K562 (cell line): ENCODE measurements at regions not wholly inside any gene's neighbourhood (a gene's known extent, or its start where the extent isn't known, plus 50 kb on each side); places are given as distances from the start of the nearest gene placed in this dataset.
A peak's percentile ranks its signal among the peaks of the same experiment; 100 is the strongest.

Source experiments
- CHCHD3 ChIP-seq: fragments of 250-450 bp; sonication (Bioruptor Pico); IDR thresholded peaks from 2 replicates; pipeline ENCODE4 v2.1.2; 2022; ENCODE audit warnings: mild to moderate bottlenecking
- ELF4 ChIP-seq: fragments of 450-650 bp; formaldehyde crosslinking; IDR thresholded peaks from 2 replicates; pipeline ENCODE4 v1.4.0; 2022; ENCODE audit warnings: missing genetic modification characterization
- JUNB ChIP-seq: fragments of 450-650 bp; formaldehyde crosslinking; conservative IDR thresholded peaks from 2 replicates; pipeline ENCODE4 v1.4.0; 2020; ENCODE audit warnings: mild to moderate bottlenecking
- MTF1 ChIP-seq: fragments of 250-450 bp; sonication (Bioruptor Pico); IDR thresholded peaks from 2 replicates; pipeline ENCODE4 v1.9.0; 2021; ENCODE audit warnings: moderate library complexity, mild to moderate bottlenecking, inconsistent platforms, borderline replicate concordance
- MYC ChIP-seq, 2 experiments: fragments of 250-450 bp in 1 of 2; sonication (Bioruptor Pico) in 1 of 2; IDR thresholded peaks; 2 replicates each; pipeline versions ENCODE4 v1.5.1 to v1.6.1; 2012 to 2021; ENCODE audit warnings: low read depth in 2 of 2, borderline replicate concordance in 1 of 2, improper control_type of control experiment in 1 of 2, low read length in 1 of 2, mild to moderate bottlenecking in 1 of 2, moderate library complexity in 1 of 2
- POLR2G ChIP-seq: fragments of 200-400 bp; formaldehyde crosslinking; IDR thresholded peaks from 2 replicates; pipeline ENCODE4 v1.6.1; 2017; ENCODE audit warnings: low read depth, mild to moderate bottlenecking, antibody characterized with exemption, low read length, moderate library complexity
- RB1 ChIP-seq: fragments of 450-650 bp; IDR thresholded peaks from 2 replicates; pipeline ENCODE4 v1.6.1; 2017; ENCODE audit warnings: low read depth, mild to moderate bottlenecking
- SRSF1 ChIP-seq: fragments of 200-400 bp; formaldehyde crosslinking; IDR thresholded peaks from 2 replicates; pipeline ENCODE4 v1.6.1; 2017; ENCODE audit warnings: mild to moderate bottlenecking, low read depth, low read length, moderate library complexity
- TCF7 ChIP-seq: sonication (generic); IDR thresholded peaks from 2 replicates; pipeline ENCODE4 v1.6.1; 2016; ENCODE audit warnings: antibody characterized with exemption, borderline replicate concordance
- TEAD4 ChIP-seq, 2 experiments: sonication (generic) in 1 of 2; formaldehyde crosslinking in 1 of 2; IDR thresholded peaks; 2 replicates each; pipeline versions ENCODE4 v1.6.1 to v1.8.0; 2012 to 2022; ENCODE audit warnings: borderline replicate concordance in 1 of 2, inconsistent platforms in 1 of 2, low read length in 1 of 2, mild to moderate bottlenecking in 1 of 2, missing genetic modification reagents in 1 of 2
- TGIF2 ChIP-seq: sonication (generic); formaldehyde crosslinking; IDR thresholded peaks from 2 replicates; pipeline ENCODE4 v1.8.1; 2022; ENCODE audit warnings: mild to moderate bottlenecking, missing genetic modification reagents, moderate library complexity
- ZNF134 ChIP-seq: fragments of 250-450 bp; sonication (Bioruptor Pico); conservative IDR thresholded peaks from 2 replicates; pipeline ENCODE4 v1.4.0; 2020
- ZNF263 ChIP-seq: sonication (generic); formaldehyde crosslinking; IDR thresholded peaks from 2 replicates; pipeline ENCODE4 v1.8.0; 2022; ENCODE audit warnings: mild to moderate bottlenecking, missing genetic modification reagents, borderline replicate concordance
- TF ChIP-seq, protein P1 (sequence below), 3 experiments: fragments of 200-800 bp in 1 of 3; fragments of 250-450 bp in 1 of 3; fragments of 450-650 bp in 1 of 3; sonication (Bioruptor Pico) in 1 of 3; sonication (Bioruptor generic) in 1 of 3; formaldehyde crosslinking in 1 of 3; IDR thresholded peaks; 2 replicates each; pipeline versions ENCODE4 v1.6.1 to v1.8.0; 2016 to 2022; ENCODE audit warnings: mild to moderate bottlenecking in 2 of 3, missing genetic modification characterization in 2 of 3, missing compliant biosample characterization in 1 of 3, moderate library complexity in 1 of 3
- TF ChIP-seq, protein P2 (sequence below), 2 experiments: IDR thresholded peaks; 2 replicates each; pipeline ENCODE4 v1.6.1; 2011; ENCODE audit warnings: borderline replicate concordance in 1 of 2, control low read depth in 1 of 2, low read depth in 1 of 2, low read length in 1 of 2, mild to moderate bottlenecking in 1 of 2, mixed read lengths in 1 of 2, moderate library complexity in 1 of 2; ENCODE audit not compliant: insufficient read depth in 1 of 2, insufficient read length in 1 of 2, poor library complexity in 1 of 2, severe bottlenecking in 1 of 2; ENCODE audit errors: extremely low read depth in 1 of 2
- TF ChIP-seq, protein P3 (sequence below), 2 experiments: fragments of 450-650 bp in 1 of 2; sonication (generic) in 1 of 2; formaldehyde crosslinking in 1 of 2; IDR thresholded peaks in 1 of 2; conservative IDR thresholded peaks in 1 of 2; 2 replicates each; pipeline versions ENCODE4 v1.6.1 to v1.8.1; 2016 to 2023; ENCODE audit warnings: mild to moderate bottlenecking in 2 of 2, moderate library complexity in 2 of 2, inconsistent platforms in 1 of 2, missing genetic modification reagents in 1 of 2
- TF ChIP-seq, protein P4 (sequence below): fragments of 450-650 bp; formaldehyde crosslinking; IDR thresholded peaks from 2 replicates; pipeline ENCODE4 v1.4.0; 2020; ENCODE audit warnings: mild to moderate bottlenecking, mixed read lengths

DNA sequence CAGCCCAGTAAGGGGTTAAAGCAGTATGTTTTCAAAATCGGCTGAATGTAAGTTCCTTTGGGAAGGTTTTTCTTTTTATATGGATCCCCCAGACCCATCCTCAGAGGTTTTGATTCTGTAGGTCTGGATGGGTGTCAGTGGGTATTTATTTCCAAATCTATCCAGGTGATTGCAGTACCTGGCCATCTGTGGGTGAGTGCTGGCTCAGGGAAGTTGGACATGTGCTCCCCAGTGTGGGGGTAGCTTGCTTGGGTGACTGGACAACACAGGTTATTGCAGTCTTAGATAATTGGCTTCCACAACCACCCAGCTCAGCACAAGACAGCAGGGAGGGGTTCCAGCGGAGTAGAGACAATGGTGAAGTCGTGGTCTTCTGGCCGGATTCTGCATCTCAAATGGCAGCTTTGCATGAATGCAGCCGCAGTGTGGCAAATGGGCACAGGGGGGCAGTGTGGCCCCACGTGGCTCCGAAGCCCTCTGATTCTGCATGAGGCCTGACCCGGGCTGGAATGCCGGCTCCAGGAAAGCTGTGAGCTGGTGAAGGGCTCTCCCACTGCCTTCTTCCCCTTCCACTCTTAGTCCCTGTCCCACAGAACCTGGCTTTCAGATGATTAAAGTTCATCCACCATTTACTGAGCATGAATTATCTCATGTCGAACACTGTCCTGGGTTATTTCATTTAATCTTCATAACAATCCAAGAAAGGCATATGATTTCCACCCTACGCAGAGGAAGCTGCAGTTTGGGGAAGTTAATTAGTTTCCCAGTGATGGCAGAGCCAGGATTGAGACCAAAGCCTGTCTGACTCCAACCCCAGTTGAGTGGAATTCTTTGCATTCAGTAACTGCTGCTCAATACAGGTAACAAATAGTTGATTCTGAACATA lies 64.5 kb upstream of the SYPL1 start (continued):
- TF ChIP-seq, protein P1, sequence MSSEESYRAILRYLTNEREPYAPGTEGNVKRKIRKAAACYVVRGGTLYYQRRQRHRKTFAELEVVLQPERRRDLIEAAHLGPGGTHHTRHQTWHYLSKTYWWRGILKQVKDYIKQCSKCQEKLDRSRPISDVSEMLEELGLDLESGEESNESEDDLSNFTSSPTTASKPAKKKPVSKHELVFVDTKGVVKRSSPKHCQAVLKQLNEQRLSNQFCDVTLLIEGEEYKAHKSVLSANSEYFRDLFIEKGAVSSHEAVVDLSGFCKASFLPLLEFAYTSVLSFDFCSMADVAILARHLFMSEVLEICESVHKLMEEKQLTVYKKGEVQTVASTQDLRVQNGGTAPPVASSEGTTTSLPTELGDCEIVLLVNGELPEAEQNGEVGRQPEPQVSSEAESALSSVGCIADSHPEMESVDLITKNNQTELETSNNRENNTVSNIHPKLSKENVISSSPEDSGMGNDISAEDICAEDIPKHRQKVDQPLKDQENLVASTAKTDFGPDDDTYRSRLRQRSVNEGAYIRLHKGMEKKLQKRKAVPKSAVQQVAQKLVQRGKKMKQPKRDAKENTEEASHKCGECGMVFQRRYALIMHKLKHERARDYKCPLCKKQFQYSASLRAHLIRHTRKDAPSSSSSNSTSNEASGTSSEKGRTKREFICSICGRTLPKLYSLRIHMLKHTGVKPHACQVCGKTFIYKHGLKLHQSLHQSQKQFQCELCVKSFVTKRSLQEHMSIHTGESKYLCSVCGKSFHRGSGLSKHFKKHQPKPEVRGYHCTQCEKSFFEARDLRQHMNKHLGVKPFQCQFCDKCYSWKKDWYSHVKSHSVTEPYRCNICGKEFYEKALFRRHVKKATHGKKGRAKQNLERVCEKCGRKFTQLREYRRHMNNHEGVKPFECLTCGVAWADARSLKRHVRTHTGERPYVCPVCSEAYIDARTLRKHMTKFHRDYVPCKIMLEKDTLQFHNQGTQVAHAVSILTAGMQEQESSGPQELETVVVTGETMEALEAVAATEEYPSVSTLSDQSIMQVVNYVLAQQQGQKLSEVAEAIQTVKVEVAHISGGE (CRISPR knock-in tag; IDR thresholded peaks at IDR 0.05), result no peak
- TF ChIP-seq ZNF263 (CRISPR knock-in tag), result no peak
- TF ChIP-seq, protein P2, sequence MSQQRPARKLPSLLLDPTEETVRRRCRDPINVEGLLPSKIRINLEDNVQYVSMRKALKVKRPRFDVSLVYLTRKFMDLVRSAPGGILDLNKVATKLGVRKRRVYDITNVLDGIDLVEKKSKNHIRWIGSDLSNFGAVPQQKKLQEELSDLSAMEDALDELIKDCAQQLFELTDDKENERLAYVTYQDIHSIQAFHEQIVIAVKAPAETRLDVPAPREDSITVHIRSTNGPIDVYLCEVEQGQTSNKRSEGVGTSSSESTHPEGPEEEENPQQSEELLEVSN (IDR thresholded peaks at IDR 0.05; ENCODE audit: borderline replicate concordance in 1 of 2, extremely low read depth in 1 of 2, insufficient read depth in 1 of 2, insufficient read length in 1 of 2, low read depth in 1 of 2, low read length in 1 of 2, poor library complexity in 1 of 2, severe bottlenecking in 1 of 2), result peak; percentile 56 to 58
- no peak for TF ChIP-seq CHCHD3 (CRISPR knock-in tag)
- 0 out of 2 replicates have a peak, but pooled peaks have one; percentile 9 for TF ChIP-seq ELF4 (CRISPR knock-in tag)
- TF ChIP-seq, protein P3, sequence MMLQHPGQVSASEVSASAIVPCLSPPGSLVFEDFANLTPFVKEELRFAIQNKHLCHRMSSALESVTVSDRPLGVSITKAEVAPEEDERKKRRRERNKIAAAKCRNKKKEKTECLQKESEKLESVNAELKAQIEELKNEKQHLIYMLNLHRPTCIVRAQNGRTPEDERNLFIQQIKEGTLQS (IDR thresholded peaks at IDR 0.05), result no peak
- TF ChIP-seq, protein P3 (CRISPR knock-in tag; conservative IDR thresholded peaks at IDR 0.05), result peak; percentile 86
- peak; percentile 69 for TF ChIP-seq TEAD4 (IDR thresholded peaks at IDR 0.05; ENCODE audit: low read length)
- no peak for TF ChIP-seq TEAD4 (CRISPR knock-in tag; IDR thresholded peaks at IDR 0.05; ENCODE audit: borderline replicate concordance)
- TF ChIP-seq ZNF134, result peak; percentile 59; the same call in 1 of the 2 replicates
- TF ChIP-seq MTF1 (CRISPR knock-in tag), result no peak; the same call in 1 of the 2 replicates
- no peak for TF ChIP-seq TGIF2
- peak; percentile 82 for TF ChIP-seq RB1
- peak; percentile 85 for TF ChIP-seq MYC (IDR thresholded peaks at IDR 0.05; ENCODE audit: low read depth, low read length)
- TF ChIP-seq MYC (CRISPR knock-in tag; IDR thresholded peaks at IDR 0.05; ENCODE audit: borderline replicate concordance, low read depth), result no peak
- TF ChIP-seq, protein P4, sequence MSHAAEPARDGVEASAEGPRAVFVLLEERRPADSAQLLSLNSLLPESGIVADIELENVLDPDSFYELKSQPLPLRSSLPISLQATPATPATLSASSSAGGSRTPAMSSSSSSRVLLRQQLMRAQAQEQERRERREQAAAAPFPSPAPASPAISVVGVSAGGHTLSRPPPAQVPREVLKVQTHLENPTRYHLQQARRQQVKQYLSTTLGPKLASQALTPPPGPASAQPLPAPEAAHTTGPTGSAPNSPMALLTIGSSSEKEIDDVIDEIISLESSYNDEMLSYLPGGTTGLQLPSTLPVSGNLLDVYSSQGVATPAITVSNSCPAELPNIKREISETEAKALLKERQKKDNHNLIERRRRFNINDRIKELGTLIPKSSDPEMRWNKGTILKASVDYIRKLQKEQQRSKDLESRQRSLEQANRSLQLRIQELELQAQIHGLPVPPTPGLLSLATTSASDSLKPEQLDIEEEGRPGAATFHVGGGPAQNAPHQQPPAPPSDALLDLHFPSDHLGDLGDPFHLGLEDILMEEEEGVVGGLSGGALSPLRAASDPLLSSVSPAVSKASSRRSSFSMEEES (CRISPR knock-in tag), result no peak
- TF ChIP-seq POLR2G, result no peak
- TF ChIP-seq TCF7, result peak; percentile 82; the same call in 1 of the 2 replicates
- TF ChIP-seq JUNB, result no peak
- no peak for TF ChIP-seq SRSF1
